Large intestine (tissue), 3 donors: ENCODE measurements at regions not wholly inside any gene's neighbourhood (a gene's known extent, or its start where the extent isn't known, plus 50 kb on each side); places are given as distances from the start of the nearest gene placed in this dataset.
A peak's percentile ranks its signal among the peaks of the same experiment; 100 is the strongest.

Experiments used
- DNase-seq, 2 donors: peaks; one replicate each; pipeline versions ENCODE4 v3.0.0 to v3.0.0-alpha.2; 2013
- H3K27ac ChIP-seq: one replicate; pipeline ENCODE4 v1.5.1; 2013; ENCODE audit warnings: low read length
- H3K27me3 ChIP-seq: 2 replicates; pipeline ENCODE4 v1.6.1; 2013; ENCODE audit warnings: low read length; ENCODE audit not compliant: control insufficient read depth, insufficient read depth
- H3K36me3 ChIP-seq: 2 replicates; pipeline ENCODE4 v1.6.1; 2013; ENCODE audit warnings: low read length; ENCODE audit not compliant: control insufficient read depth, insufficient read depth
- H3K4me1 ChIP-seq: one replicate; pipeline ENCODE4 v1.6.1; 2013; ENCODE audit warnings: low read length; ENCODE audit not compliant: control insufficient read depth, insufficient read depth
- H3K4me3 ChIP-seq: one replicate; pipeline ENCODE4 v1.5.1; 2013; ENCODE audit warnings: low read length
- H3K9me3 ChIP-seq: one replicate; pipeline ENCODE4 v1.6.1; 2013; ENCODE audit warnings: mild to moderate bottlenecking, low read depth, low read length, moderate library complexity; ENCODE audit not compliant: control insufficient read depth
- WGBS: methylation state at CpG from one replicate; pipeline ENCODE4 v1.1.5; 2013; ENCODE audit warnings: low lambda C conversion rate; ENCODE audit not compliant: insufficient coverage; 5-methylcytosine and 5-hydroxymethylcytosine counted together

- 63% methylated on average over 1 of the region's 1 CpG for WGBS
- Histone ChIP-seq H3K4me3 (no peak overlapping the region), H3K9me3 (peaks cover 7% of the 10 kb centered on the region), H3K36me3 (no peaks in the 10 kb centered on the region), H3K27me3 (peaks cover 7% of the 10 kb centered on the region), H3K4me1 (no peaks in the 10 kb centered on the region), H3K27ac (no peak overlapping the region)
- DNase-seq = no peak
Measured at GRCh38 chr1:57839526-57839925, 415.7 kb upstream of the DAB1 start.

- no peak for DNase-seq
- Histone ChIP-seq H3K27ac (no peak overlapping the region), H3K9me3 (peaks cover 7% of the 10 kb centered on the region), H3K4me3 (no peak overlapping the region), H3K27me3 (peaks cover 7% of the 10 kb centered on the region), H3K36me3 (no peaks in the 10 kb centered on the region), H3K4me1 (no peaks in the 10 kb centered on the region)
- WGBS = 100% methylated on average over 1 of the region's 1 CpG
Measured at GRCh38 chr1:57839067-57839466, 415.2 kb upstream of the DAB1 start.

GRCh38 chr1:57835620-57836019 lies 411.8 kb upstream of the DAB1 start:
- WGBS = no CpG with 5 or more reads among the region's 5 CpGs
- peak; percentile 44 to 57 for DNase-seq
- H3K27me3 ChIP-seq = peaks cover 7% of the 10 kb centered on the region

GRCh38 chr1:57833296-57833695 lies 409.4 kb upstream of the DAB1 start:
- WGBS = 84% methylated on average over 2 of the region's 2 CpGs
- Histone ChIP-seq H3K4me1 (no peaks in the 10 kb centered on the region), H3K9me3 (peaks cover 5% of the 10 kb centered on the region), H3K4me3 (no peak overlapping the region), H3K36me3 (no peaks in the 10 kb centered on the region), H3K27me3 (peaks cover 7% of the 10 kb centered on the region), H3K27ac (no peak overlapping the region)
- no peak for DNase-seq

More at GRCh38 chr1:57835620-57836019, 411.8 kb upstream of the DAB1 start:
- Histone ChIP-seq H3K9me3 (peaks cover 5% of the 10 kb centered on the region), H3K27ac (no peak overlapping the region), H3K4me3 (no peak overlapping the region), H3K4me1 (no peaks in the 10 kb centered on the region), H3K36me3 (no peaks in the 10 kb centered on the region)

- H3K4me3 ChIP-seq = no peak overlapping the region
- peaks cover 5% of the 10 kb centered on the region for H3K9me3 ChIP-seq
- H3K4me1 ChIP-seq = no peaks in the 10 kb centered on the region
- H3K27ac ChIP-seq = no peak overlapping the region
- peaks cover 7% of the 10 kb centered on the region for H3K27me3 ChIP-seq
- DNase-seq = no peak
- no peaks in the 10 kb centered on the region for H3K36me3 ChIP-seq
Measured at GRCh38 chr1:57832612-57833011, 408.8 kb upstream of the DAB1 start.

- H3K9me3 ChIP-seq = peaks cover 5% of the 10 kb centered on the region
- H3K36me3 ChIP-seq = no peaks in the 10 kb centered on the region
- H3K27ac ChIP-seq = no peak overlapping the region
- H3K4me3 ChIP-seq = no peak overlapping the region
- DNase-seq = no peak
- WGBS = 100% methylated on average over 1 of the region's 1 CpG
- no peaks in the 10 kb centered on the region for H3K4me1 ChIP-seq
- peaks cover 3% of the 10 kb centered on the region for H3K27me3 ChIP-seq
Measured at GRCh38 chr1:57831624-57832023, 407.8 kb upstream of the DAB1 start.

- no CpG with 5 or more reads among the region's 2 CpGs for WGBS
Measured at GRCh38 chr1:57826535-57826934, 402.7 kb upstream of the DAB1 start.

GRCh38 chr1:57824535-57824934 lies 400.7 kb upstream of the DAB1 start:
- DNase-seq = no peak
- Histone ChIP-seq H3K36me3 (no peaks in the 10 kb centered on the region), H3K9me3 (no peaks in the 10 kb centered on the region), H3K4me1 (peaks cover 3% of the 10 kb centered on the region), H3K27ac (no peak overlapping the region), H3K4me3 (no peak overlapping the region), H3K27me3 (no peaks in the 10 kb centered on the region)
- WGBS = no CpG with 5 or more reads among the region's 3 CpGs

More at GRCh38 chr1:57826535-57826934, 402.7 kb upstream of the DAB1 start:
- no peak overlapping the region for H3K27ac ChIP-seq
- H3K4me1 ChIP-seq = no peaks in the 10 kb centered on the region
- DNase-seq = peak in 1 of 2 donors; percentile 3
- peaks cover 5% of the 10 kb centered on the region for H3K9me3 ChIP-seq
- no peaks in the 10 kb centered on the region for H3K27me3 ChIP-seq
- no peaks in the 10 kb centered on the region for H3K36me3 ChIP-seq
- H3K4me3 ChIP-seq = no peak overlapping the region

- H3K27me3 ChIP-seq = no peaks in the 10 kb centered on the region
- no peaks in the 10 kb centered on the region for H3K9me3 ChIP-seq
- no peak for DNase-seq
- 94% methylated on average over 3 of the region's 6 CpGs for WGBS
- peaks cover 3% of the 10 kb centered on the region for H3K4me1 ChIP-seq
- no peak overlapping the region for H3K4me3 ChIP-seq
- no peaks in the 10 kb centered on the region for H3K36me3 ChIP-seq
- peak overlapping the region; percentile 38 for H3K27ac ChIP-seq
Measured at GRCh38 chr1:57820356-57821095, 396.7 kb upstream of the DAB1 start.

GRCh38 chr1:57819893-57820292 lies 396.0 kb upstream of the DAB1 start:
- Histone ChIP-seq H3K36me3 (no peaks in the 10 kb centered on the region), H3K9me3 (no peaks in the 10 kb centered on the region), H3K4me1 (peaks cover 3% of the 10 kb centered on the region), H3K4me3 (no peak overlapping the region), H3K27ac (peak overlapping the region; percentile 38), H3K27me3 (no peaks in the 10 kb centered on the region)
- peak; percentile 58 to 83 for DNase-seq
- WGBS = 37% methylated on average over 2 of the region's 4 CpGs

GRCh38 chr1:57803586-57803985 lies 379.7 kb upstream of the DAB1 start:
- Histone ChIP-seq H3K27ac (no peak overlapping the region), H3K9me3 (no peaks in the 10 kb centered on the region), H3K4me3 (no peak overlapping the region), H3K36me3 (no peaks in the 10 kb centered on the region), H3K27me3 (peaks cover 2% of the 10 kb centered on the region), H3K4me1 (no peaks in the 10 kb centered on the region)
- WGBS = no CpG with 5 or more reads among the region's 3 CpGs
- DNase-seq = no peak
